Activated CD4-positive, alpha-beta T cell treated with anti-CD3 and anti-CD28 coated beads, Interleukin-2, amount 50 U/mL, for 1 hour (primary cell): ENCODE measurements at regions not wholly inside any gene's neighbourhood (a gene's known extent, or its start where the extent isn't known, plus 50 kb on each side); places are given as distances from the start of the nearest gene placed in this dataset.

Experiments
- DNase-seq: peaks from one replicate; pipeline ENCODE4 v3.0.0-alpha.2; 2020

- DNase-seq: no peak
Measured at GRCh38 chr5:54927097-54927746, 58.2 kb downstream of the ESM1 start.

GRCh38 chr5:54924487-54924886, 60.9 kb downstream of the ESM1 start:
- DNase-seq: no peak

GRCh38 chr5:54917323-54917722, 68.1 kb downstream of the ESM1 start:
- DNase-seq: no peak

- DNase-seq: no peak
Measured at GRCh38 chr5:54915466-54916027, 69.8 kb downstream of the ESM1 start.

GRCh38 chr5:54912021-54912420, 73.4 kb downstream of the ESM1 start:
- no peak for DNase-seq

GRCh38 chr5:54909911-54910870, 75.2 kb downstream of the ESM1 start:
- DNase-seq: no peak

- DNase-seq: no peak
Measured at GRCh38 chr5:54908774-54909525, 76.4 kb downstream of the ESM1 start.

- DNase-seq: peak; percentile 69
Measured at GRCh38 chr5:54905942-54906537, 79.4 kb downstream of the ESM1 start.

GRCh38 chr5:54905246-54905795, 80.1 kb downstream of the ESM1 start:
- DNase-seq: no peak

- DNase-seq: no peak
Measured at GRCh38 chr5:54904425-54904824, 81.0 kb downstream of the ESM1 start.

- DNase-seq: no peak
Measured at GRCh38 chr5:54902791-54903473, 82.5 kb downstream of the ESM1 start.

- no peak for DNase-seq
Measured at GRCh38 chr5:54900984-54901725, 84.2 kb downstream of the ESM1 start.

GRCh38 chr5:54897001-54897400, 88.4 kb downstream of the ESM1 start:
- no peak for DNase-seq

GRCh38 chr5:54895816-54896341, 89.5 kb downstream of the ESM1 start:
- no peak for DNase-seq

GRCh38 chr5:54894957-54895815, 90.2 kb downstream of the ESM1 start:
- DNase-seq: no peak

GRCh38 chr5:54889826-54890225, 95.6 kb downstream of the ESM1 start:
- no peak for DNase-seq

GRCh38 chr5:54887663-54888062, 97.7 kb downstream of the ESM1 start:
- no peak for DNase-seq

- no peak for DNase-seq
Measured at GRCh38 chr5:54886866-54887265, 98.5 kb downstream of the ESM1 start.

GRCh38 chr5:54885636-54886035, 99.8 kb downstream of the ESM1 start:
- no peak for DNase-seq

- no peak for DNase-seq
Measured at GRCh38 chr5:54884195-54884536, 101.2 kb downstream of the ESM1 start.
